ENCODE measurements at regions not wholly inside any gene's neighbourhood (a gene's known extent, or its start where the extent isn't known, plus 50 kb on each side); places are given as distances from the start of the nearest gene placed in this dataset.

- no peak overlapping the region for H3K4me3 ChIP-seq
- intact Hi-C loops (cut with DNase I), result no loop called here
- H3K36me3 ChIP-seq, result no peaks in the 10 kb centered on the region
- no peak for DNase-seq
- H3K4me1 ChIP-seq, result no peaks in the 10 kb centered on the region
- H3K9me3 ChIP-seq, result no peaks in the 10 kb centered on the region
- H3K27me3 ChIP-seq (ENCODE audit: low read depth), result peaks cover 5% of the 10 kb centered on the region
- TF ChIP-seq CTCF (IDR thresholded peaks at IDR 0.05), result no peak
- no peak overlapping the region for H3K27ac ChIP-seq
- no peak for ATAC-seq
These were observed 50.7 kb upstream of the OR4E1 start for GRCh38 chr14:21724090-21724973.

GRCh38 chr14:21723431-21724045 is 49.9 kb upstream of the OR4E1 start:
- Histone ChIP-seq H3K4me1 (no peaks in the 10 kb centered on the region), H3K36me3 (no peaks in the 10 kb centered on the region), H3K9me3 (no peaks in the 10 kb centered on the region), H3K27me3 (ENCODE audit: low read depth) (peaks cover 5% of the 10 kb centered on the region), H3K27ac (no peak overlapping the region), H3K4me3 (no peak overlapping the region)
- ATAC-seq (no peak), DNase-seq (no peak)
- TF ChIP-seq CTCF (IDR thresholded peaks at IDR 0.05), result no peak
- intact Hi-C loops (cut with DNase I), result no loop called here
